GM21526 (cell line): ENCODE measurements at regions not wholly inside any gene's neighbourhood (a gene's known extent, or its start where the extent isn't known, plus 50 kb on each side); places are given as distances from the start of the nearest gene placed in this dataset.
"Not testable (repeated sequence)": the region's sequence is repeated elsewhere in the genome, so short reads cannot be mapped to it uniquely, and the experiment has no call there.

Experiments used
- ATAC-seq: cut with Tn5 transposase; IDR thresholded peaks from one replicate; pipeline ENCODE4 v1.9.1; 2021; ENCODE audit warnings: moderate library complexity; ENCODE audit not compliant: unreplicated experiment, low FRiP score

GRCh38 chr7:113622796-113623195 is 296.0 kb downstream of the PPP1R3A start:
- ATAC-seq: no peak

GRCh38 chr7:113610572-113610971 is 308.2 kb downstream of the PPP1R3A start:
- ATAC-seq: no peak

DNA sequence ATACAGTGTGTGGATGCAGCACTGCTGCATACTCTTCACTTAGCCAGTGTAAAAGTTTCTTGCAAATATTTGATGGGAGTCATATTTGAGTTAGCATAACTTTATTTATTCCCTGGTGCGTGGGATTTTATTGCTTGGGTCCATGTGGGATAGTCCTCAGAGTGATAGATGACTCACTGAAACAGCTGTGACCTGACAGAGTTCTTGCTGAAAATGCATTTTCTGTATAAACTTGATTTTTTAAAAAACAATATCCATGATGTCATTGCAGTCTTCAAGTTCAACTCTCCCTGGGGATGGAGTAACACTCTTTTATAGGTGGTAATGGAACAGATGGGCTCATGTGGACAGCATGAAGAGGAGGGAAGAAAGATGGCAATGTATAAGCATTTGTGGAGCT is 310.0 kb downstream of the PPP1R3A start:
- no peak for ATAC-seq

DNA sequence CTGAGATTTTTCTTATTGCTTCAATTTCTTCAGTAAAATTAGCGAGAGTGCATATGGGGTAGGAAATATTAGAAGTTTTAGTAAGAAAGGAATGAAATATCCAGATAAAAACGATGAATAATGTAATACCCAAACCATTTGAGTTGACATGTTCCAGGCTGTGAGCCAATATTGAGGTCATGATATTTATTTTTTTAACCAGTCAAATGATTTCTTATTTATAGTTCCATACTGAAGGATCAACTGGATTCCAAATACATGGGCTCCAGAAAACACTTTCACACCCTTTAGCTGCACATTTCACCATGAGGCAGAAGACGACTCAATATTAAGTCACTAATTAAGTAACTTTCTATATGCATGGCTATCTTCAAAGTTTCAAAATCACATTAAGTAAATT is 312.5 kb downstream of the PPP1R3A start:
- no peak for ATAC-seq

GRCh38 chr7:113600428-113600827 is 318.4 kb downstream of the PPP1R3A start:
- ATAC-seq: not testable (repeated sequence)

GRCh38 chr7:113593455-113593854 is 325.4 kb downstream of the PPP1R3A start:
- not testable (repeated sequence) for ATAC-seq

GRCh38 chr7:113592924-113593323 is 325.9 kb downstream of the PPP1R3A start:
- not testable (repeated sequence) for ATAC-seq

DNA sequence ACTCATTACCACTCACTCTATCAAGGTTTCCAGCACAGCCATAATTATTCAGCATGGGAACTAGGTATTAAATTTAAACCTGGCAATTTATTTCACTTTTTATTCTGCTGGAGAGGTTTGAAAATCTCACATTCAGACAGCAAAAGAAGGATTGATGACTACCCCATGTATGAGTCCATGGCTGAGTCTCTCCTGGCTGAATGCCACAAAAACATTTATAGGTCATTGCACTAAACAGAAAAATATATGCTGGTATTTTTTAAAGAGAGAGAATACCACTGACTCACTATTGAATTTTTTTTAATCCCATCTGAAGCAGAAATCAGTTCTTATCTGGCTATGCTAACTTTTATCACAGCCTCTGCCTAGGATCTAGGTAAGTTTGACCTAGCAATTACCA is 336.3 kb downstream of the PPP1R3A start:
- ATAC-seq: no peak

- not testable (repeated sequence) for ATAC-seq
Observed at GRCh38 chr7:113563257-113563656, 355.6 kb downstream of the PPP1R3A start.

DNA sequence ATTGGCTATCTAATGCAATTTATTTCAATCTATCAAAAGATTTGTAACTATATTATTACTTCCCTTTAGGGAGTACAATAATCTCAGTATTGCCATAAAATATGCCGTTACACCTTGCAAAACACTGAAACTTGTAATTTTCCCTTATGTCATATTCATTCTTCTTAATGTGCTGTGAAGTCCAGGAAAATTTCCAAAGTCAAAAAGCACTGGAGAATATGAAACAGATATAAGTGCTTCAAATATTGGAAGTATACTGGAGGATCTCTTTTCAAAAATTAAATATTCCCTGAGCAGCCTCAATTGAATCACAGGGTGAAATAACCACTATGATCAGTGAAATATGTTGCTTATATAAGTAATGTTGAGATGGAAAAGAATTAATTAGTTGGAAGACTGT is 356.0 kb downstream of the PPP1R3A start:
- ATAC-seq: no peak

GRCh38 chr7:113562242-113562641 is 356.6 kb downstream of the PPP1R3A start:
- no peak for ATAC-seq

GRCh38 chr7:113561446-113561845 is 357.4 kb downstream of the PPP1R3A start:
- no peak for ATAC-seq

DNA sequence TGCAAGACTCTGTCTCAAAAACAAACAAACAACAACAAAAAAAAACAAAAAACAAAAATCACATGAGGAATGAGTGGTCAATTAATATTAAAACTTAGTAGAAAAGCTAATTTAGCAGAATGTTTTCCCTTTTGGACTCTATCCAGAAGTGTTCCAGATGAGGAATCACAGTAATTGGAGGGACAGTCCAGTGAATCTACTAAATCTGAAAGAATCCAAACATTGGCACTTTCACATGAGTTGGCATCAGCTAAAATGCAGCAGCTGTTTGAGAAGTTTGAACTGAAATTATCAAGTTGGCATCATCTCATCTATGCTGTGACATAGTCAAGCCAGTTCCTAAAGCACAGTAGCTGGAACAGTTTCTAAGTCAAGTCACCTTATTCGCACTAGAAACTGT is 367.8 kb downstream of the PPP1R3A start:
- ATAC-seq: no peak

DNA sequence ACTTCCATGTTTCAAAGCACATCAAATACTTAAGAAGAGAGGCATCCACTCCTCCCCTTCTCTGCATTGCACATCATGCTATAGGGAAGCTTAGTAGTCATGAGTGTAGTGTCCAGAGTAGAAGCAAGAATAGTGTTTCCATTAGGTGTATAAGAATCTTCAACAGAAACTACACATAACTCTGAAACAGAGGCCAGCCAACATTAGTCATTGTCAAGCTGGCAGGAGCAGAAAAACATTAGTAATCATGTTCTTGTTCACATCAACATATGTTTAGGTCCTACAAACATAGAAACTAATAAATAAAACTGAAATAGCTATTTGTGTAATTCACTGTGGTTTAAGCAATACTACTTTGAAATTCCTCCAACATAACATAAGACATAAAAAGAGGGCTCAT is 370.2 kb downstream of the PPP1R3A start:
- no peak for ATAC-seq

- ATAC-seq: peak; percentile 52
Observed at GRCh38 chr7:113548137-113548536, 370.7 kb downstream of the PPP1R3A start.

DNA sequence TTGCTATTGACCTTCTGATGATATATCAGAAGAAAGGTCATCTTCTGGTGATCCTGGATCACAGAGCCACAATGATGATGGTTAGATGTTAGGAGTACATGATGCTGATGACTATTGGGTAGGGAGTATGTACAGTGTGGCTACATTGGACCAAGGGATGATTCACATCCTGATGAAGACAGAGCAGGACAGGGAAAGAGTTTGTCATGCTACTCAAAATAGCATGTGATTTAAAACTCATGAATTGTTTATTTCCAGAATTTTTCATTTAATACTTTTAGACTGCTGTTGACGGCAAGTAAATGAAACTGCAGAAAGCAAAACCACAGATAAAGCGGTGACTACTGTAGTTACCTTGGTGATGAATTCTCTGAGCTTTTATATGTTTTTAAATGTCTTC is 397.3 kb downstream of the PPP1R3A start:
- no peak for ATAC-seq

DNA sequence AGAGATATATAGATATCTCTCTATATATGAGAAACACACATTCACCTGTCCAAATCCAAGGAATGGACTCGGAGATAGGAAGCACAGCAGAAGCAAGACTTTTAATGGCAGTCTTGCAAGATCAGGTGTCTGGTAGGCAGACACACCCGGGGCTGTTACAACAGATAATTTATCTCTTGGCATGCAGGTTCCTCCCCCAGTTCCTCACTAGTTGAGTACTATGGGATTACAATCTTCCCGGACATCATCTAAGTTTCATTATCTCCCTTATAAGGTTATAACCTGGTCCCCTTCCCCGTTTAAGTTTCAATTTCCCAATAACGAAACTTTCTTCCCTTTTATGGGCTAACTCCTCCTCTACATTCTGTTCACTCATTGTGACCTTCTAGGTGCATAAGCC is 399.3 kb downstream of the PPP1R3A start:
- ATAC-seq: no peak

GRCh38 chr7:113504691-113505090 is 386.3 kb upstream of the SMIM30 start:
- ATAC-seq: no peak

GRCh38 chr7:113504142-113504541 is 385.8 kb upstream of the SMIM30 start:
- ATAC-seq: no peak

DNA sequence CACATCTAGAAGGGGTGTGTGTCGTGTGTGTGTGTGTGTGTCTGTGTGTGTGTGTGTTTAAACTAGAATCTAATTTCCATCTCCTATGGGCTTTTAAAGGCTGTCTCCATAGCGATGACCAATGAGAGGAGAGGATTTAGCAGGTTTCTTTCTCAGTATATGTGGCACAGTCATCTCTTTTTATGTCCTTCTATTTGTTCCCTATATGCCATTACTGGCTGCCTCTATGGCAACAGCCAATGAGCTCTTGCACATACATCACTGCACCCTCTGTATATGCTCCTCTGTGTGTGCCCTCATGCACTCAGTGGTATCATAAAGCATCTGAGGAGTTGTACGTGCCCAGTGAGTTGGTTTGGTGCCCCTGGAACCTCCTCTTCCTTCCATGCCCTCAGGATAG is 378.2 kb upstream of the SMIM30 start:
- not testable (repeated sequence) for ATAC-seq

GRCh38 chr7:113494797-113495566 is 376.6 kb upstream of the SMIM30 start:
- ATAC-seq: not testable (repeated sequence)

GRCh38 chr7:113491305-113491704 is 373.0 kb upstream of the SMIM30 start:
- ATAC-seq: no peak
